K562 (cell line): ENCODE measurements at regions not wholly inside any gene's neighbourhood (a gene's known extent, or its start where the extent isn't known, plus 50 kb on each side); places are given as distances from the start of the nearest gene placed in this dataset.

ENCODE experiments used
- ATAC-seq: fragments of 200-7000 bp; cut with Tn5 transposase; 3 replicates; pipeline ENCODE4 v1.9.1; 2020; ENCODE audit warnings: moderate library complexity
- BruUV-seq: library from RNA; stranded (reverse); fragments of 400-500 nt; replicated peaks from 2 replicates; lab custom pipeline; 2021; lab: Mats Ljungman, UMichigan
- CTCF ChIA-PET: fragments of 300-600 bp; formaldehyde crosslinking; extraction: SDS; loops from one replicate; lab custom pipeline; 2021; ENCODE audit warnings: low intra/inter-chr PET ratio; lab: Yijun Ruan, JAX
- POLR2A ChIA-PET: fragments of 300-600, 350-650 bp; sonication (Branson Sonifier 250); formaldehyde crosslinking; extraction: SDS; loops from one replicate; lab custom pipeline; 2021; ENCODE audit warnings: antibody characterized with exemption, inconsistent platforms; lab: Yijun Ruan, JAX
- DNase-seq, 4 experiments: peaks; one replicate each; pipeline versions ENCODE4 v3.0.0 to v3.0.0-alpha.2; 2011 to 2018; ENCODE audit warnings: low spot score in 3 of 4, mixed read lengths in 3 of 4; ENCODE audit errors: extremely low read depth in 1 of 4
- FAIRE-seq: peaks from 2 replicates; lab custom pipeline; 2011; peaks lifted over from hg19 to GRCh38; lab: Jason Lieb, UNC
- H2AFZ ChIP-seq: 2 replicates; pipeline ENCODE4 v1.6.0; 2011; ENCODE audit warnings: low read depth, low read length, control low read depth, inconsistent platforms
- H3K27ac ChIP-seq: fragments of 200-600 bp; 3 replicates; pipeline ENCODE4 v1.8.0; 2011; ENCODE audit warnings: low read depth, mild to moderate bottlenecking, control low read depth, inconsistent platforms, low read length, moderate library complexity, mixed read lengths; ENCODE audit errors: extremely low read depth
- H3K27me3 ChIP-seq, 2 experiments: fragments of 300-600 bp in 1 of 2; 2 replicates in 1 of 2; 3 replicates in 1 of 2; pipeline versions ENCODE4 v1.6.0 to v1.8.0; 2011; ENCODE audit warnings: inconsistent platforms in 2 of 2, low read length in 2 of 2, mild to moderate bottlenecking in 1 of 2, mixed read lengths in 1 of 2, moderate library complexity in 1 of 2; ENCODE audit not compliant: control insufficient read depth in 2 of 2, insufficient read depth in 2 of 2
- H3K36me3 ChIP-seq: fragments of 300-600 bp; 3 replicates; pipeline ENCODE4 v1.8.0; 2011; ENCODE audit warnings: mild to moderate bottlenecking, low read length, inconsistent platforms; ENCODE audit not compliant: control insufficient read depth, insufficient read depth
- H3K4me1 ChIP-seq, 2 experiments: fragments of 200-600 bp in 1 of 2; replicated peaks in 1 of 2; 2 replicates in 1 of 2; 3 replicates in 1 of 2; pipeline versions ENCODE4 v1.5.1 to v1.8.0; 2011; ENCODE audit warnings: inconsistent platforms in 2 of 2, low read length in 2 of 2, mild to moderate bottlenecking in 1 of 2, mixed read lengths in 1 of 2, moderate library complexity in 1 of 2; ENCODE audit not compliant: control insufficient read depth in 2 of 2, insufficient read depth in 2 of 2
- H3K4me2 ChIP-seq: 2 replicates; pipeline ENCODE4 v1.6.1; 2011; ENCODE audit warnings: low read length, control low read depth, inconsistent platforms, mixed read lengths; ENCODE audit not compliant: insufficient read depth
- H3K4me3 ChIP-seq: fragments of 200-600 bp; sonication (generic), shearing (Covaris generic); 2 replicates; pipeline ENCODE4 v1.5.1; 2016; ENCODE audit warnings: control low read depth, inconsistent platforms
- H3K79me2 ChIP-seq: fragments of 200-600 bp; 3 replicates; pipeline ENCODE4 v1.8.0; 2011; ENCODE audit warnings: low read length, inconsistent platforms; ENCODE audit not compliant: control insufficient read depth, insufficient read depth
- H3K9ac ChIP-seq, 2 experiments: 2 replicates each; pipeline versions ENCODE4 v1.6.0 to v1.6.1; 2011; ENCODE audit warnings: low read depth in 2 of 2, low read length in 2 of 2, control low read depth in 1 of 2, inconsistent platforms in 1 of 2, mild to moderate bottlenecking in 1 of 2, mixed read lengths in 1 of 2; ENCODE audit not compliant: insufficient read depth in 1 of 2
- H3K9me1 ChIP-seq: one replicate; pipeline ENCODE4 v1.6.0; 2011; ENCODE audit warnings: inconsistent platforms, mild to moderate bottlenecking, low read length, moderate library complexity; ENCODE audit not compliant: control insufficient read depth, insufficient read depth
- H3K9me3 ChIP-seq: replicated peaks from 2 replicates; pipeline ENCODE4 v1.5.1; 2011; ENCODE audit warnings: low read depth, low read length, inconsistent platforms; ENCODE audit not compliant: control insufficient read depth, insufficient read depth
- H4K20me1 ChIP-seq: replicated peaks from 2 replicates; pipeline ENCODE4 v1.6.1; 2011; ENCODE audit warnings: low read length, inconsistent platforms, mixed read lengths; ENCODE audit not compliant: control insufficient read depth, insufficient read depth
- BRCA1 ChIP-seq, 2 experiments: fragments of 450-650 bp in 1 of 2; sonication (generic) in 1 of 2; formaldehyde crosslinking in 1 of 2; IDR thresholded peaks; 2 replicates each; pipeline versions ENCODE4 v1.5.0 to v1.6.1; 2017 to 2020; ENCODE audit warnings: mild to moderate bottlenecking in 1 of 2, missing genetic modification reagents in 1 of 2
- RBM14 ChIP-seq: fragments of 200-400 bp; formaldehyde crosslinking; IDR thresholded peaks from 2 replicates; pipeline ENCODE4 v1.6.1; 2018; ENCODE audit warnings: low read depth, mild to moderate bottlenecking, low read length, moderate library complexity, borderline replicate concordance; ENCODE audit not compliant: insufficient read depth
- ZNF445 ChIP-seq: fragments of 250-450 bp; sonication (Bioruptor Pico); IDR thresholded peaks from 2 replicates; pipeline ENCODE4 v1.4.0; 2020; ENCODE audit warnings: low read depth, mild to moderate bottlenecking, moderate library complexity
- WGBS: fragments of 100-300 bp; shearing (Covaris generic); methylation state at CpG from one replicate; pipeline ENCODE4 v1.1.6; 2016; ENCODE audit warnings: low coverage, mixed read lengths; ENCODE audit not compliant: insufficient coverage; ENCODE audit errors: missing lambda C conversion rate; 5-methylcytosine and 5-hydroxymethylcytosine counted together
- in situ Hi-C: fragments of 300-500 bp; cut with MboI; formaldehyde crosslinking; loops from 4 replicates; pipeline ENCODE4 v1.15.0; 2018; ENCODE audit warnings: inconsistent platforms, mixed read lengths
- intact Hi-C: fragments of 100-400 bp; cut with micrococcal nuclease; formaldehyde crosslinking; loops from 2 replicates; pipeline ENCODE4 v1.14.2; 2022
- TF ChIP-seq, protein P1 (sequence below): fragments of 250-450 bp; sonication (Bioruptor Pico); IDR thresholded peaks from 2 replicates; pipeline ENCODE4 v1.4.0; 2020; ENCODE audit warnings: mild to moderate bottlenecking, moderate library complexity, borderline replicate concordance
- TF ChIP-seq, protein P2 (sequence below): fragments of 250-450 bp; sonication (Bioruptor Pico); IDR thresholded peaks from 2 replicates; pipeline ENCODE4 v1.8.0; 2022; ENCODE audit warnings: inconsistent platforms
- TF ChIP-seq, protein P3 (sequence below): fragments of 250-450 bp; sonication (Bioruptor Pico); IDR thresholded peaks from 2 replicates; pipeline ENCODE4 v1.4.0; 2020

DNA sequence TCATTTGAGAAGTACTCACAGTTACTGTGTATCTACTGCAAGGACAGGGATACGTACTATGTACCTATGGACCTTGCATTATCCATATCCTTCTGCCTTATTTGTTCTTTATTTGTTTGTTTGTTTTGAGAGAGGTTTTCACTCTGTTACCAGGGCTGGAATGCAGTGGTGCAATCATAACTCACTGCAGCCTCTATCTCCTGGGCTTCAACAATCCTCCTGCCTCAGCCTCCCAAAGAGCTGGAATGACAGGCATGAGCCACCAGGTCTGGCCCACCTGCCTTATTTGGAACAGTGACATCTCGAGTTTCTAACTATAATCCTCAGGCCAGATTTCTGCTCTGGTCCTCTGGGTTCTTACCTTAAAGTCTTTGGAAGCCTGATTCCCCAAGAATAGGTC is 395.5 kb upstream of the PKN2 start (continued):
- TF ChIP-seq, protein P1, sequence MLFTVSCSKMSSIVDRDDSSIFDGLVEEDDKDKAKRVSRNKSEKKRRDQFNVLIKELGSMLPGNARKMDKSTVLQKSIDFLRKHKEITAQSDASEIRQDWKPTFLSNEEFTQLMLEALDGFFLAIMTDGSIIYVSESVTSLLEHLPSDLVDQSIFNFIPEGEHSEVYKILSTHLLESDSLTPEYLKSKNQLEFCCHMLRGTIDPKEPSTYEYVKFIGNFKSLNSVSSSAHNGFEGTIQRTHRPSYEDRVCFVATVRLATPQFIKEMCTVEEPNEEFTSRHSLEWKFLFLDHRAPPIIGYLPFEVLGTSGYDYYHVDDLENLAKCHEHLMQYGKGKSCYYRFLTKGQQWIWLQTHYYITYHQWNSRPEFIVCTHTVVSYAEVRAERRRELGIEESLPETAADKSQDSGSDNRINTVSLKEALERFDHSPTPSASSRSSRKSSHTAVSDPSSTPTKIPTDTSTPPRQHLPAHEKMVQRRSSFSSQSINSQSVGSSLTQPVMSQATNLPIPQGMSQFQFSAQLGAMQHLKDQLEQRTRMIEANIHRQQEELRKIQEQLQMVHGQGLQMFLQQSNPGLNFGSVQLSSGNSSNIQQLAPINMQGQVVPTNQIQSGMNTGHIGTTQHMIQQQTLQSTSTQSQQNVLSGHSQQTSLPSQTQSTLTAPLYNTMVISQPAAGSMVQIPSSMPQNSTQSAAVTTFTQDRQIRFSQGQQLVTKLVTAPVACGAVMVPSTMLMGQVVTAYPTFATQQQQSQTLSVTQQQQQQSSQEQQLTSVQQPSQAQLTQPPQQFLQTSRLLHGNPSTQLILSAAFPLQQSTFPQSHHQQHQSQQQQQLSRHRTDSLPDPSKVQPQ: no peak
- TF ChIP-seq ZNF445 (no peak), RBM14 (no peak), BRCA1 (IDR thresholded peaks at IDR 0.05) (no peak), BRCA1 (CRISPR knock-in tag; IDR thresholded peaks at IDR 0.05) (no peak)

DNA sequence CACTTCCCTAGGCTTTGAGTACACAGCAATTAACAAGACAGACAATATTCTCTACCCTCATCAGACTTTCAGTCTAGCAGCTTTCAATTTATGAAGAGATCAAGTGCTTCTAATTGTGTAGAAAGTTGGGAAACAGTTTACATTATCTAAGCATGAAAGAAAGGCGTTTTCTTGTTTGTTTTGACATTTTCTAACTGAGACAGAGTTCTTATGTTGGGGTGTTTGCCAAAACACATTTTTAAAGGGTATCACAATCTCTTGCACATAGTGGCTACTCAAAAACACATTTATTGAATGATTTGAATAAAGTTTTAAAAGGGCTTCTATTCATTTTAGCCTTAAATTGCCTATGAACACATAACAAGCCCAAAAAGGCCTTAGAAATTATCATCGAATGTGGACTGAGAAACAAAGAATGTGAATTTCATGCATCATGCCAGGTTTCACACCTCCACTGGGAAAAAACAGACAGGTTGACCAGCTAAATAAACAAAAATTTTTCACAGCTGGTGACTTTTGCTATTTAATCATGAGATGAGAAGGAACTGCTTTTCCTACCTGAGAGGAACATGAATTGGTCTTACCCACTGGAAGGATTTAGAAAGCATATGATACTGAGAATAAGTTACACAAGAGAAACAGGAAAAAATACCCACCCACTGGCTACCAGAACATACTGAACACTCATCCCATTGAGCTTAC is 394.5 kb upstream of the PKN2 start:
- ChIA-PET CTCF (no interaction called here), POLR2A (no interaction called here)
- FAIRE-seq (no peak), ATAC-seq (no peak), DNase-seq (no peak)
- Histone ChIP-seq H3K9me3 (0 out of 2 replicates have a peak, but pooled peaks cover 3% of the 10 kb centered on the region), H3K27me3 (no peaks in the 10 kb centered on the region), H3K9me1 (no peaks in the 10 kb centered on the region), H3K4me1 (no peaks in the 10 kb centered on the region), H4K20me1 (no peaks in the 10 kb centered on the region), H3K79me2 (no peaks in the 10 kb centered on the region), H3K4me2 (no peak overlapping the region), H3K4me3 (no peak overlapping the region), H3K9ac (no peak overlapping the region), H3K27ac (no peak overlapping the region), H2AFZ (no peak overlapping the region), H3K36me3 (no peaks in the 10 kb centered on the region)
- BruUV-seq: no TSS peak
- intact Hi-C loops (no loop called here), in situ Hi-C loops (no loop called here)
- 3% methylated on average over 2 of the region's 2 CpGs for WGBS
- TF ChIP-seq, protein P2, sequence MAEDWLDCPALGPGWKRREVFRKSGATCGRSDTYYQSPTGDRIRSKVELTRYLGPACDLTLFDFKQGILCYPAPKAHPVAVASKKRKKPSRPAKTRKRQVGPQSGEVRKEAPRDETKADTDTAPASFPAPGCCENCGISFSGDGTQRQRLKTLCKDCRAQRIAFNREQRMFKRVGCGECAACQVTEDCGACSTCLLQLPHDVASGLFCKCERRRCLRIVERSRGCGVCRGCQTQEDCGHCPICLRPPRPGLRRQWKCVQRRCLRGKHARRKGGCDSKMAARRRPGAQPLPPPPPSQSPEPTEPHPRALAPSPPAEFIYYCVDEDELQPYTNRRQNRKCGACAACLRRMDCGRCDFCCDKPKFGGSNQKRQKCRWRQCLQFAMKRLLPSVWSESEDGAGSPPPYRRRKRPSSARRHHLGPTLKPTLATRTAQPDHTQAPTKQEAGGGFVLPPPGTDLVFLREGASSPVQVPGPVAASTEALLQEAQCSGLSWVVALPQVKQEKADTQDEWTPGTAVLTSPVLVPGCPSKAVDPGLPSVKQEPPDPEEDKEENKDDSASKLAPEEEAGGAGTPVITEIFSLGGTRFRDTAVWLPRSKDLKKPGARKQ (CRISPR knock-in tag): no peak
- TF ChIP-seq, protein P1: no peak
- TF ChIP-seq, protein P3, sequence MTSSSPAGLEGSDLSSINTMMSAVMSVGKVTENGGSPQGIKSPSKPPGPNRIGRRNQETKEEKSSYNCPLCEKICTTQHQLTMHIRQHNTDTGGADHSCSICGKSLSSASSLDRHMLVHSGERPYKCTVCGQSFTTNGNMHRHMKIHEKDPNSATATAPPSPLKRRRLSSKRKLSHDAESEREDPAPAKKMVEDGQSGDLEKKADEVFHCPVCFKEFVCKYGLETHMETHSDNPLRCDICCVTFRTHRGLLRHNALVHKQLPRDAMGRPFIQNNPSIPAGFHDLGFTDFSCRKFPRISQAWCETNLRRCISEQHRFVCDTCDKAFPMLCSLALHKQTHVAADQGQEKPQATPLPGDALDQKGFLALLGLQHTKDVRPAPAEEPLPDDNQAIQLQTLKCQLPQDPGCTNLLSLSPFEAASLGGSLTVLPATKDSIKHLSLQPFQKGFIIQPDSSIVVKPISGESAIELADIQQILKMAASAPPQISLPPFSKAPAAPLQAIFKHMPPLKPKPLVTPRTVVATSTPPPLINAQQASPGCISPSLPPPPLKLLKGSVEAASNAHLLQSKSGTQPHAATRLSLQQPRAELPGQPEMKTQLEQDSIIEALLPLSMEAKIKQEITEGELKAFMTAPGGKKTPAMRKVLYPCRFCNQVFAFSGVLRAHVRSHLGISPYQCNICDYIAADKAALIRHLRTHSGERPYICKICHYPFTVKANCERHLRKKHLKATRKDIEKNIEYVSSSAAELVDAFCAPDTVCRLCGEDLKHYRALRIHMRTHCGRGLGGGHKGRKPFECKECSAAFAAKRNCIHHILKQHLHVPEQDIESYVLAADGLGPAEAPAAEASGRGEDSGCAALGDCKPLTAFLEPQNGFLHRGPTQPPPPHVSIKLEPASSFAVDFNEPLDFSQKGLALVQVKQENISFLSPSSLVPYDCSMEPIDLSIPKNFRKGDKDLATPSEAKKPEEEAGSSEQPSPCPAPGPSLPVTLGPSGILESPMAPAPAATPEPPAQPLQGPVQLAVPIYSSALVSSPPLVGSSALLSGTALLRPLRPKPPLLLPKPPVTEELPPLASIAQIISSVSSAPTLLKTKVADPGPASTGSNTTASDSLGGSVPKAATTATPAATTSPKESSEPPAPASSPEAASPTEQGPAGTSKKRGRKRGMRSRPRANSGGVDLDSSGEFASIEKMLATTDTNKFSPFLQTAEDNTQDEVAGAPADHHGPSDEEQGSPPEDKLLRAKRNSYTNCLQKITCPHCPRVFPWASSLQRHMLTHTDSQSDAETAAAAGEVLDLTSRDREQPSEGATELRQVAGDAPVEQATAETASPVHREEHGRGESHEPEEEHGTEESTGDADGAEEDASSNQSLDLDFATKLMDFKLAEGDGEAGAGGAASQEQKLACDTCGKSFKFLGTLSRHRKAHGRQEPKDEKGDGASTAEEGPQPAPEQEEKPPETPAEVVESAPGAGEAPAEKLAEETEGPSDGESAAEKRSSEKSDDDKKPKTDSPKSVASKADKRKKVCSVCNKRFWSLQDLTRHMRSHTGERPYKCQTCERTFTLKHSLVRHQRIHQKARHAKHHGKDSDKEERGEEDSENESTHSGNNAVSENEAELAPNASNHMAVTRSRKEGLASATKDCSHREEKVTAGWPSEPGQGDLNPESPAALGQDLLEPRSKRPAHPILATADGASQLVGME (CRISPR knock-in tag): no peak
